HG03175 (cell line): ENCODE measurements at regions not wholly inside any gene's neighbourhood (a gene's known extent, or its start where the extent isn't known, plus 50 kb on each side); places are given as distances from the start of the nearest gene placed in this dataset.
"Not testable (repeated sequence)": the region's sequence is repeated elsewhere in the genome, so short reads cannot be mapped to it uniquely, and the experiment has no call there.

Experiments used
- ATAC-seq: cut with Tn5 transposase; IDR thresholded peaks from one replicate; pipeline ENCODE4 v1.9.1; 2021; ENCODE audit warnings: mild to moderate bottlenecking, moderate library complexity; ENCODE audit not compliant: unreplicated experiment

DNA sequence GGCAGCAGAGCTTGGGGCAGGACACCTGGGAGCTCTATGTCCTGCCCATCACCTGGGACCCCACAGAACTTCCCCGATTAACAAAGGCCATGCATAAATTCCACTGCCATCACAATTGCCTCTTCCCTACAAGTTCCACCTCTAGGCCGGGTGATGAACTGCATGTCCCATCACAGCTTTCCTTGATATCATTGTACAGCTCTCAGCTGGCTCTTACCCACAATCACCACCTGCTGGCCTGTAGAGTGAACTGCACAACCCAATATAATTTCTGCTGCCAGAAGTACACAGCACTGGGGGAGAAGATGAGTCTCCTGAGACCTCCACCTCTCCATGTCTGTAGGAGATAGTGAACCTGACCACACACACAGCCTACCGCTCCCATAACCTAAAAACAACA is 285.0 kb upstream of the AADAT start:
- ATAC-seq, result peak; percentile 100

DNA sequence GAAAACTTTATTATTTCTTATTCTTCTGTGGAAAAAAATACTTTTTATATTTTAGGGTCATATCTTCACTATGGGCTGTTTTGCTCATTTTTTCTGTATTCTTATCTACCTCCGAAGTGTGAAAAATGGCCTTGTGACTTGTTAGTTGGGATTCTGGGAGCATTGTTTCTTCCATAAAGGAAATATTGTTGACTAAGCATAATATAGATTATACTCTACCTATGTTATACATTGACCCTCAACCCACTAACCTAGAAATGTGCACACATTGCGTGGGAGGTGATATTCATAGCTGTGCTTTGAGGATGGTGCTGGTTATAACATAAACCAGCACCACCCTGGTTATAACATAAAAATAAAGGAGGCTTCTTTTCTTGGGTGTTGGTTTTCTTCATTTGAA is 259.2 kb upstream of the AADAT start:
- ATAC-seq, result no peak

DNA sequence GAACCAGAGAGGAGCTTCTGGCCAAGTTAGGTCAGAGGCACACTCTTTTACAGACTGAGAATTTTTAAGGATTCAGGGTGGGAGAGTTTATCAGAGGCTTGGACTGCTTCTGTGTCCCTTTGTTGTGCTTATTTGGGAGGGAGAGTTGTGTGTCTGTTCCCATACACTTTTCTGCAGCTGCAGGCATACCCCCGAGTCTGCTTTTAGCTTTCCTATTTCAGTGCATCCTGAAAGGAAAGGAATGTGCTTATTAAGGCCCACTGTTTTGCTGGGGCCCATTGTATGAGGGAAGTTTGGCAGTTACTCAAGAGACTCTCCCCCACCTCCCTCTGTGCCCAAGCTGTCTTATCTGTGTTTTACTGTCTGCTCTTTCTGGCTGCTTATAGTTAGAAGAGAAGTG is 257.4 kb upstream of the AADAT start:
- ATAC-seq, result not testable (repeated sequence)

DNA sequence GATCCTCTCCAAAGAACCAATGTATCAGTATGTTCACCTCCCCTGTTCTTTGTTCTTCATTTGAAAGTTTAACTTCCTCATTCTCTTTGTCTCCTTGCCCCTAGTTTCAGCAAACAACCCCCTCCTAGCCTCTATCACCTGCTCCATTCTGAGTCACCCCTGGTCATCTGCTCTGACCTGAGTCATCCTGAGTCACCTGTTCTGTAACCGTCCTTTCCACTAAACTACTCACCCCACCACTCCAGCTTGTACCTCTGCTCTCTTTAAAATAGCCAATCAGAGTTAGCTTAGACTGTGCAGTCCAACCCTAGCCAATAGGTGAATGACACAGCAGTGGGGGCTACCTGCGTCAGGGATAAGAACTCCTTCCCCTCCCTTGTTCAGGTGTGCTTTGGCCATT is 249.8 kb upstream of the AADAT start:
- ATAC-seq, result no peak

DNA sequence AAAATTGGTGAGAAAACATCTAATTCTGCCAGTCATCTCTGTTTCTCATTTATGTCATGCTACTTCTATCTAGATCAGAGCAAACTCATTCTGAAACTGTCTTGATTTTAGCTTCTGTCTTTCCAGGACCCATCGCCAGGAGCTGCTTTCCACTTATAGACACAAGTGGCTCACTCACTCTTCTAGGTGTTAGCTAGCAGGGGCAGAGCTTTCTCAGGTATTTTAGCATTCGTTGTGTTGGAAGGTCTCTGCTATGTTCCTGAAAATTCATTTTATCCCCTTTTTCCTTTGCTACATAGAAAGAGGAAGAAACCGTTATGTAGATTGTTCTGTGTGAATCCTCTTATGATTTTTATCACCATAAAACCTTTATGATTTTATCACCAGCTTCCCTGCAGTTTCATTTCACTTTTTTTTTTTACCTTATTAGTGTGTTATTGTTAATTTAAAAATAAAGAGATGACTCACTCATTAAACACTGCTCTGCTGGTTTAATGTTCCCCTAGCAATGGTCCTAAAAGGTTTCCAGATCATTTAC is 246.6 kb upstream of the AADAT start:
- ATAC-seq, result peak; percentile 93

DNA sequence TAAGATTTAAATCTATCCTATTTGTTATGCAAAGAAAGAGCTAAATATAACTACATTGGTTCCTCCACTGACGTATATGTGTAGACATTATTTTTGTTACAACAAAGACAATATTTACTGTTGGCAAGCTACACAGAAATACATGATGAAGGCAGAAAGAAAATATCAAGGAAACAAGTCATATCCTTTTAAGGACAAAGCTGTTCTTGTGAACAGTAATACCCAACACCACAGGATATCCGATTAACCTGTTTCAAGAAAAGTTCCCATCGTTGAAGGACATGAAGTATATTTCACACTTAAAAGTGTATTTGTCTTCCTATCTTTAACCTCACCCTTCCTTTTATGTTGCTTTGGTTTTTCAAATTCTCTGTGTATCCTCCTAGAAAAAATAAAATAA is 235.8 kb upstream of the AADAT start:
- ATAC-seq, result peak; percentile 71

DNA sequence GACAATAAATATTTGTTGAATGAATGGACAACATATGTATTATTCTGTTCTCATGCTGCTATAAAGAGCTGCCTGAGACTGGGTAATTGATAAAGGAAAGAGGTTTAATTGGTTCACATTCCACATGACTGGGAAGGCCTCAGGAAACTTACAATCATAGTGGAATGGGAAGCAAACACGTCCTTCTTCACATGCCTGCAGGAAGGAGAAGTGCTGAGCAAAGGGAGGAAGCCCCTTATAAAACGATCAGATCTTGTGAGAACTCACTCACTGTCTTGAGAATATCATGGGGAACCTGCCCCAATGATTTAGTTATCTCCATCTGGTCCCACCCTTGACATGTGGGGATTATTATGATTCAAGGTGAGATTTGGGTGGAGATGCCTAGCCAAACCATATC is 233.9 kb upstream of the AADAT start:
- ATAC-seq, result no peak

DNA sequence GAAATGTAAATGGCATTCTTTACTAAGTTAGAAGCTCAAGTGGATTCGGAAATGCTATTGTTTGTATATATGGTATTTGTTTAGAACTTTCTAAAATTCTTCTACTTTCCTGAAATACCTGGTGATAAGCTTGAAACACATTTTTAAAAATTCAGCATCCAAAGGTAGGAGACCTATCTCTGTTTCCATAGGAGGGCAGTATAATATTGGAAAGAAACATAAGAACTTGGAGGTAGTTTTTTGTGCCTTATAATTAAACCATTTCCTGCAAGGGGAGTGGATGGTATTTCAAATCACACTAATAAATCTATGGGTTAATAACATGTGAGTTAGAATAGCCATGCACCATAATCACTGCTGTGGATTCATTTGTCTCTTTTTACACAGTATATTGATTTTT is 217.4 kb upstream of the AADAT start:
- ATAC-seq, result no peak

DNA sequence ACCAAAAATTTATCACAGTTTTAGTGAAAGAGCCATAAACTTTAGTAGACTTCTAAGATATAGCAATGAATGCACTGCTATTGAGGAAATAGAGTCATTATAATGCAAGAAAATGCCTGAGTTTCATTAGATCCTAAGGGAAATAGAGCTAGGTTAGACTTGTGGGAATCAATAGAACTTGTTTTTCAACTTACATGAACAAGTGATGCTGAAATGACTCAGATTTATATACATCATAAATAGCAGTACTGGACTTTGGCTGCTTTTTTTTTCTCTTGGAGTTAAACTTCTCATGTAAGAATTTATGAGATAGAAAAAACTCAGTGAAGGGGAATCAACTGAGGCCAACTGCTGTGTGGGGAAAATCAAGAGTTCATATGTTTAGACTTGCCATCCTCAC is 216.5 kb upstream of the AADAT start:
- no peak for ATAC-seq

DNA sequence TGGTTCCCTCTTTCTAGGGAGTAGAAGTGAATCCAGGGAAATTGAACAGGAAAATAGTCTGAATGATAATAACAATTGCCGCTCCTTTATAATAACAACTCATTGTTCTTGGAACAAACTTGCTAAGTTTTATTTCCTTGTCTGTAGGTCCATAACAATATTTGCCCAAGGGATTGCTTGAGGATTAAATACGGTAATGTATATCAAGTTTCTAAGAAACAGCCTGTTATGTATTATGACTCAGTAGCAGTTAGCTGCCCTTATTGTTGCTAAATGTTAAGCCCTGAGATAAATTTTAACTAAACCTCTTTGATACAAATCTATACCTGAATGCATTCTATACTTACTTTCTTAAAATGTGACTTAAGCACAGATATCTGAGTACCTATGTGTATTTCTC is 215.9 kb upstream of the AADAT start:
- ATAC-seq, result no peak

DNA sequence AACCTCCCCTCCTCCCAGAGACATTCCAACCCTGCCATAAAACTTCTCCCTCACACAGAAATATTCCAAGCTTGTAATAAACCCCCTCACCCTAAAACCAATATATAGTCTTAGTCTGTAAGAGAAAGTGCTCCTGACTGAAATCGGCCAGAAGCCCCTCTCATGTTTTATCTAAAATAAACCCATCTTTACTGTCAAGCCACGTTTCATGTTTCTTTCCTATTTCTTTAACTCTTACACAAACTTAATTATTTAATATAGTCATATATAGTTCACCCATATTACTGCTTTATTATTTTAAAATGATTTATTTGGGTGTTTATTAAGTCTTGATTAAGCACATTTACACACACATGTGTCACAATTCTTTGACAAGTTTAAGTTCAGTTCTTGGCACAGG is 191.3 kb upstream of the AADAT start:
- no peak for ATAC-seq

DNA sequence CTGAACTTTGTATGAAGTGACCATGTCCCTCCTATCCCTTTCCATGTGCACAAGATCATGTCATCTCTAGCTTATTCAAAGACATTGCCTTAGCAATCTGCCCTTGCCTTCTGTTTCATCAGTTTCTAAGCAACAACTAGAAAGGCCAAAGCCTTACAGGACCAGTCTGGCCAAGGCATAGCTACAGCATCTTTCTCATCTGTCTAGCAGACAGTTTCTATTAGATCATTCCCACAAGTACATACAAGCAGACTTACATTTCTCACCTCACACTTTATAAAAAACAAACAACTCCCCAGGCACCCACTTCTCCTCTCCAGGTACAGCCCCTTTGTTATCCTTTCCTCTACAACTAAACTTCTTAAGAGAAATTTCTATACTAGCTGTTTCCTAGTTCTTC is 188.7 kb upstream of the AADAT start:
- no peak for ATAC-seq

DNA sequence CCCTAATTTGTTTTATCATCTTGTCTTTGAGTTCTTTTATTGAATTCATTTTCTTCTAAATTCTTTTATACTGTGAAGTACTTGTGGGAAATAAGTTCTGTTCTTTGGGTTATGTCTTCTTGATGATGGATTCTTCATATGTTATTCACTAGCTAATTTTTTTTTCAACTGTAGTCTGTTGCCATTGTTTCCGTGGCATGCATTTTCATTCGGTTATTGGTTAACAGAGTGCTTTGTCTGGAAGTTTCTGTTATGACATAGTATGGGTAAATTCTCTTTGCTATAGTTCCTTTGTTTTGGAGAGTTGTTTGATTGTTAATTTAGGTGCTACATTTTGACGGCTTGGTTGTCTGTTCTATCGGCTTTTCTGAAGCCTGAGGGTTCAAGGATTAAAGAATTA is 184.9 kb upstream of the AADAT start:
- no peak for ATAC-seq

DNA sequence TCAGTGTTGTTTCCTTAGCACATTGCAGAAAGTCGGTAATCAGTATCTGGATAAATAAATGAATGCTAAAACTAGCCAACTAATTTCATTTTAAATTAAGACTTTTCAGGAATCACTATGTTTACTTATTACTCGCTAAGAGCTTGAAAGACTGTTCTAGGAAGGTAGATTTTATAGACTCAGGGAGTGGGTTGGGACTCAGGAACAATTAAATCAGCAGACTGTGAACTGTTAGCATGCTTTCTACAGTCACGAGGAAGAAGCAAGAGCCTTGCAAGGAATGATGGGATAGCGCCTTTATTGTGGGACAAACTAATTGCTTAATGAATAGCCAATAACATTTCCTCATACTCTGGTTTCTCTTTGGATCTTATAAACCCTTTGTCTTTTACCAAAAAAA is 183.2 kb upstream of the AADAT start:
- no peak for ATAC-seq

DNA sequence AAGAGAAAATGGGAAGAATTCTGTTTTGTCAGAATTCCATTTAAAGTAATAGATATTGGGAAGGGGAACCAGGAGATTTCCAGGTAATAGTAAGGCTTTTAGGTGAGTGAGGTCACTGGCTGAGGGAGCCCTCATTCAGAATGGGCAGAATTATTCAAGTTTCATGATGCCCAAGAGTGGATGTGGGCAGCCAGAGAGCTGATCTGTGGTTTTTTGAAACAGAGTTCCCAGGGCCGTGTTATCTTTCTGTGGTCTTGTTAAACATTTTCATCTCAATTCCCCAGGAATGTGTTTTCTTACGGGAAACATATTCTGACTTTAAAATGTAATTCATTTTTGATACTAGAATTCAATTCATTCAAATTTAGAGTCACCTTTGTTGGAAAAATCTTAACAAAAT is 182.0 kb upstream of the AADAT start:
- no peak for ATAC-seq

DNA sequence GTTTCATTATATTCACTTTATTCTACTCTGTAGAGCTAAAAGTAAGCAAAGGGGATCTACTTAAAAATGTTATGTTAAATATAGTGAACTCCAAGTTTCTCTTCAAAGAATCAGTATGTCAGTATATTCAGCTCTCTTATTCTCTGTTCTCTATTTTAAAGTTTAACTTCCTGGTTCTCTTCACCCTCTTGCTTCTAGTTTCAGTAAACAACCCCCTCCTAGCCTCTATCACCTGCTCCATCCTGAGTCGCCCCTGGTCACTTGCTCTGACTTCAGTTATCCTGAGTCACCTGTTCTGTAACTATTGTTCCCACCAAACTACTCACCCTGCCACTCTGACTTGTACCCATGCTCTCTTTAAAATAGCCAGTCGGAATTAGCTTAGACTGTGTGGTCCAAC is 180.9 kb upstream of the AADAT start:
- no peak for ATAC-seq

DNA sequence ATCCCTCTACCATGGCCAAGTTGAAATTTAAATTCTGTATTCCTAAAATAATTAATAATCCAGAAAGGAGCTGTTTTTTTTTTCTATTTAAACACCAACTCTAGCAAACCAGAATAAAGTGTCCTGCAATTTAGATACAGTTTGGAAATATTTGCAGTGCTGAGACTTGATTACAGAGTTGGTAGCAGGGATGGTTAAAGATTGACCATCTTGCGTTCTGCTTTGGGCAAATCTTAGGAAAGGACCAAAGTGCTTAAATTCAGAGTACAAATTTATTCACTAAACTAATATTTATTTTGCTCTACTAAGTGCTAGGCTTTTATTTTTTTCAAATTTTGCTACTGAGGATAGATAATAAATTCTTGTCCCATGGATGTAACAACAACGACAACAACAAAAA is 180.2 kb upstream of the AADAT start:
- ATAC-seq, result no peak

DNA sequence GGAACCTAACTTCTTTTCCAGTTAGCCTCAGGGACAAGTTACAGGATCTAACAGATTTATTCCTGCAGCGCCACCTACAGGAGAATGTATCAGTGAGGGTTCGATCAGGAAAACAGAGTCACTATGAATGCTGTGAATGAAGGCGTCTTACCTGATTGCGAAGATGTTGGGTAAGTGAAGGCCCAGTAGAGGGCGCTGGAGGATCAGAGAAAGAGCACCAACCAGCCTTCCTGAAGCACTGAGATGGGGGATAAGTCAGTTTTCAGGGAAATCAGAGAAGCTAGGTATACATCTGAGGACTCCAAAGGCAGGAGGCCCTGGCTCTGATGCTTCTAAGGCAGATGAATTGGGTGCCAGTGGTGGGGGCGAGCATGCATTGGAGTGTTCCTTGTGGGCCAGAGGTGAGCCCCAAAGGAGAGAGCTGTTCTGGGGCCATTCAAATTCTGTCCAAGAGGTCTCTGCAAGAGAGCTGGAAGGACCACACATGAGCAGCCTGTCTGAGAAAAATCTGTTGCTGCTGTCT is 169.9 kb upstream of the AADAT start:
- ATAC-seq, result peak; percentile 98

DNA sequence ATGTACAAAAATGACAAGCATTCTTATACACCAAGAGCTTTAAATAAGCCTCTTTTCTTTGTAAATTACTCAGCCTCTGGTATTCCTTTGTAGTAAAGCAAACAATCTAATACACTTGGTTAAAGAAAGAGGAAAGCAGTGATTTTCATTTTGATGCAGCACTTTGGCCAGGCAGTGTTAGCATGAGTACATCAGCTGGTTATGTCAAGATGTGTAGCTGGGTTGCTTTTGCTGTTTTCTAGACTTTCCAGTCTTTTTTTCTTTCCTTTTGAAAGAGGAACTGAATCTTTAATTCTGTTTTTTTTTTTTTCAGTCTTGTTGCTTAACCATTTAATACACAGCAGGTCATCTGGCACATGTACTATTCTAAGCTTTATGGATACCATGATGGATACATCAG is 167.1 kb upstream of the AADAT start:
- no peak for ATAC-seq

DNA sequence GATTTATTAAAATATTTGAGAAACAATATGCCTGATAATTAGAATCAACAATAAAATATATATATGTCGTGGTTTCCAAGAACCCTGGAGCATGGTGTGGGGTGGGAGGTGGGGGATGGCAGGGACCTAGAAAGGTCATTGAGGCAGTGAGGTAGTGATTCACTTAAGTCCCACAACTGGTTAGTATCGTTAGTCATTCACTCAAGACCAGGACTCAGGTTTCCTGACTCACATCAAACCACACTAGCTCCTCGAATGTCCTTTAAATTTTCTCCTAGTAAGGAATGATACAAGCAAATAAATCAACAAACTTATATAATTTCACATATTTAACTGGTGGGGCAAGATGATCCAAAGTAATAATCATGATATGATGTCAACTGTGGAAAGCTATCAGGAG is 158.8 kb upstream of the AADAT start:
- ATAC-seq, result no peak

DNA sequence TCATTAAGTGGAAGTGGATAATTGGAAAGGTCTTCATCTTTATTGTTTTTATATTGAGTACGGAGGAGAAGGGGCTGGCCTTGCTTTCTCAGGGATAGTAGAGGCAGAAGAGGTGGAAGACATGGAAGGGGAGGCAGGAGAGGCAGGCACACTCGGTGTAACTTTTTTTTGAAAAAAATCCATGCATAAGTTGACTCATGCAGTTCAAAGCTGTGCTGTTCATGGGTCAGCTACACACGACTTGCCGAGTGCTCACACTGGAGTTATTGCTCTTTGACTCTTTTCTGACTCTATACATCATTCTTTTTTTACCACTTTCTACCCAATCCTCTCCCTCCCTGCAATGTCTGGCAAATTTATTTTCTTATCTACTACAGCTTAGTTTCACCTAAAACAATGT is 158.3 kb upstream of the AADAT start:
- no peak for ATAC-seq

DNA sequence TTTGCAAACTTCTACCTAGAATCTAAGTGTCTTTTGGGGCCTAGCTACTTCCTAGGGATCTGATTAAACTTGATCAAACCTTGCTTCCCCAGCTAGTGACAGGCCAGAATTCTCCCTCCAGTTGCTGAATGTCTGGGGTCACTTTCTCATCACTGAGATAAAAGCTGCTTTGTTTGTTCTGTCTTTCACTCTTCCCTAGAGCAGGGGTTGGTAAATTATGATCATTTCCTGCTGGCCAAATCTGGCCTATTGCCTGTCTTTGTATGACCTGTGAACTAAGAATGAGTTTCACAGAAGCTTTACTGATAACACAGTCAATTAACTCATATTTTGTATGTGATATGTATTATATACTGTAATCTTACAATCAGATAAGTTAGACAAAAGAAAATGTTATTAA is 157.8 kb upstream of the AADAT start:
- ATAC-seq, result no peak

DNA sequence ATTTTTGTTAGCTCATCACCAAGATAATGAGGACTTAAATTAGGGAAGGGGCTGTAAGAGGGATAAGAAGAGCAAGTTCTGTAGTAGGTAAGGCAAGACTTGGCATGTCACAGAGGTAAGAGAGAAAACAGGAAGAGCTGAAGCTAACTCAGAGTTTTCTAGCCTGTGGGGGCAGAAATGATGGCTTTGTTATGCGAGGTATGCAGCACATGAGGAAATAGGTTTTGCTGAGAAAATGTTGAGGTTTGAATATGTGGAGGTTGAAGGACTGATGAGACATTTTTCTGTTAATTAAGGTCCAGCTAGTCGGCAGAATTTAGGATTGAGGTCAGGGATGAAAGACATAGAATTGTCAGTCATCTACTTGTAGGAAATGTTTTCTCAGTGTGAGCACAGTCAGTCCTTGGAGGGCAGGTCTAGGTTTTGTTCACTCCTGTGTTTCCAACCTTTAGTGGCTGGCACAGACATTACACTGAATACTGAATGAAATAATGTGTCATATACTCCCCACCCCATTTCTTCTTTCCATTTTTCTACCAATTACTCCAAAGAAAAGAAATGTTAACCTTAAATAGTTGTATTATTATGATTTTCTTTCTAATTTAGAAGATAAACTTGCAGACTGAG is 154.0 kb upstream of the AADAT start:
- no peak for ATAC-seq
